K562 (cell line): ENCODE measurements at regions not wholly inside any gene's neighbourhood (a gene's known extent, or its start where the extent isn't known, plus 50 kb on each side); places are given as distances from the start of the nearest gene placed in this dataset.
"Not testable (repeated sequence)": the region's sequence is repeated elsewhere in the genome, so short reads cannot be mapped to it uniquely, and the experiment has no call there.

Experiments
- ATAC-seq: fragments of 200-7000 bp; cut with Tn5 transposase; 3 replicates; pipeline ENCODE4 v1.9.1; 2020; ENCODE audit warnings: moderate library complexity
- BruUV-seq: library from RNA; stranded (reverse); fragments of 400-500 nt; replicated peaks from 2 replicates; lab custom pipeline; 2021; lab: Mats Ljungman, UMichigan
- CTCF ChIA-PET: fragments of 300-600 bp; formaldehyde crosslinking; extraction: SDS; loops from one replicate; lab custom pipeline; 2021; ENCODE audit warnings: low intra/inter-chr PET ratio; lab: Yijun Ruan, JAX
- POLR2A ChIA-PET: fragments of 300-600, 350-650 bp; sonication (Branson Sonifier 250); formaldehyde crosslinking; extraction: SDS; loops from one replicate; lab custom pipeline; 2021; ENCODE audit warnings: antibody characterized with exemption, inconsistent platforms; lab: Yijun Ruan, JAX
- DNase-seq, 4 experiments: peaks; one replicate each; pipeline versions ENCODE4 v3.0.0 to v3.0.0-alpha.2; 2011 to 2018; ENCODE audit warnings: low spot score in 3 of 4, mixed read lengths in 3 of 4; ENCODE audit errors: extremely low read depth in 1 of 4
- FAIRE-seq: peaks from 2 replicates; lab custom pipeline; 2011; peaks lifted over from hg19 to GRCh38; lab: Jason Lieb, UNC
- H2AFZ ChIP-seq: 2 replicates; pipeline ENCODE4 v1.6.0; 2011; ENCODE audit warnings: low read depth, low read length, control low read depth, inconsistent platforms
- H3K27ac ChIP-seq: fragments of 200-600 bp; 3 replicates; pipeline ENCODE4 v1.8.0; 2011; ENCODE audit warnings: low read depth, mild to moderate bottlenecking, control low read depth, inconsistent platforms, low read length, moderate library complexity, mixed read lengths; ENCODE audit errors: extremely low read depth
- H3K27me3 ChIP-seq, 2 experiments: fragments of 300-600 bp in 1 of 2; 2 replicates in 1 of 2; 3 replicates in 1 of 2; pipeline versions ENCODE4 v1.6.0 to v1.8.0; 2011; ENCODE audit warnings: inconsistent platforms in 2 of 2, low read length in 2 of 2, mild to moderate bottlenecking in 1 of 2, mixed read lengths in 1 of 2, moderate library complexity in 1 of 2; ENCODE audit not compliant: control insufficient read depth in 2 of 2, insufficient read depth in 2 of 2
- H3K36me3 ChIP-seq: fragments of 300-600 bp; 3 replicates; pipeline ENCODE4 v1.8.0; 2011; ENCODE audit warnings: mild to moderate bottlenecking, low read length, inconsistent platforms; ENCODE audit not compliant: control insufficient read depth, insufficient read depth
- H3K4me1 ChIP-seq, 2 experiments: fragments of 200-600 bp in 1 of 2; replicated peaks in 1 of 2; 2 replicates in 1 of 2; 3 replicates in 1 of 2; pipeline versions ENCODE4 v1.5.1 to v1.8.0; 2011; ENCODE audit warnings: inconsistent platforms in 2 of 2, low read length in 2 of 2, mild to moderate bottlenecking in 1 of 2, mixed read lengths in 1 of 2, moderate library complexity in 1 of 2; ENCODE audit not compliant: control insufficient read depth in 2 of 2, insufficient read depth in 2 of 2
- H3K4me2 ChIP-seq: 2 replicates; pipeline ENCODE4 v1.6.1; 2011; ENCODE audit warnings: low read length, control low read depth, inconsistent platforms, mixed read lengths; ENCODE audit not compliant: insufficient read depth
- H3K4me3 ChIP-seq: fragments of 200-600 bp; sonication (generic), shearing (Covaris generic); 2 replicates; pipeline ENCODE4 v1.5.1; 2016; ENCODE audit warnings: control low read depth, inconsistent platforms
- H3K79me2 ChIP-seq: fragments of 200-600 bp; 3 replicates; pipeline ENCODE4 v1.8.0; 2011; ENCODE audit warnings: low read length, inconsistent platforms; ENCODE audit not compliant: control insufficient read depth, insufficient read depth
- H3K9ac ChIP-seq, 2 experiments: 2 replicates each; pipeline versions ENCODE4 v1.6.0 to v1.6.1; 2011; ENCODE audit warnings: low read depth in 2 of 2, low read length in 2 of 2, control low read depth in 1 of 2, inconsistent platforms in 1 of 2, mild to moderate bottlenecking in 1 of 2, mixed read lengths in 1 of 2; ENCODE audit not compliant: insufficient read depth in 1 of 2
- H3K9me1 ChIP-seq: one replicate; pipeline ENCODE4 v1.6.0; 2011; ENCODE audit warnings: inconsistent platforms, mild to moderate bottlenecking, low read length, moderate library complexity; ENCODE audit not compliant: control insufficient read depth, insufficient read depth
- H3K9me3 ChIP-seq: replicated peaks from 2 replicates; pipeline ENCODE4 v1.5.1; 2011; ENCODE audit warnings: low read depth, low read length, inconsistent platforms; ENCODE audit not compliant: control insufficient read depth, insufficient read depth
- H4K20me1 ChIP-seq: replicated peaks from 2 replicates; pipeline ENCODE4 v1.6.1; 2011; ENCODE audit warnings: low read length, inconsistent platforms, mixed read lengths; ENCODE audit not compliant: control insufficient read depth, insufficient read depth
- NFIC ChIP-seq: fragments of 450-650 bp; IDR thresholded peaks from 2 replicates; pipeline ENCODE4 v1.6.1; 2017; ENCODE audit warnings: mild to moderate bottlenecking, inconsistent platforms
- ZNF146 ChIP-seq: IDR thresholded peaks from one replicate; pipeline ENCODE4 v1.6.1; 2018; ENCODE audit warnings: missing compliant biosample characterization; ENCODE audit not compliant: unreplicated experiment
- WGBS: fragments of 100-300 bp; shearing (Covaris generic); methylation state at CpG from one replicate; pipeline ENCODE4 v1.1.6; 2016; ENCODE audit warnings: low coverage, mixed read lengths; ENCODE audit not compliant: insufficient coverage; ENCODE audit errors: missing lambda C conversion rate; 5-methylcytosine and 5-hydroxymethylcytosine counted together
- in situ Hi-C: fragments of 300-500 bp; cut with MboI; formaldehyde crosslinking; loops from 4 replicates; pipeline ENCODE4 v1.15.0; 2018; ENCODE audit warnings: inconsistent platforms, mixed read lengths
- intact Hi-C: fragments of 100-400 bp; cut with micrococcal nuclease; formaldehyde crosslinking; loops from 2 replicates; pipeline ENCODE4 v1.14.2; 2022

- intact Hi-C loops: not testable (repeated sequence)
- 0% methylated on average over 1 of the region's 1 CpG for WGBS
Observed at GRCh38 chr5:96495412-96495811, 62.4 kb upstream of the PCSK1 start.

GRCh38 chr5:96497027-96497426, 64.0 kb upstream of the PCSK1 start:
- H3K9ac ChIP-seq, H3K9me3 ChIP-seq, H3K27ac ChIP-seq, H3K79me2 ChIP-seq, in situ Hi-C loops, CTCF ChIA-PET, H3K4me1 ChIP-seq, POLR2A ChIA-PET, ATAC-seq, FAIRE-seq, H3K9me1 ChIP-seq: not testable (repeated sequence)
- 0% methylated on average over 1 of the region's 1 CpG for WGBS
- peak; percentile 55 for TF ChIP-seq NFIC
- TF ChIP-seq, all 486 proteins: peak for 1; not testable (repeated sequence) for 485
- intact Hi-C loops, H2AFZ ChIP-seq, BruUV-seq, H4K20me1 ChIP-seq, DNase-seq, H3K27me3 ChIP-seq, H3K4me2 ChIP-seq, H3K36me3 ChIP-seq, H3K4me3 ChIP-seq: not testable (repeated sequence)

More at GRCh38 chr5:96495412-96495811, 62.4 kb upstream of the PCSK1 start:
- peak; percentile 65 for TF ChIP-seq ZNF146
- TF ChIP-seq, all 486 proteins: peak for 1; not testable (repeated sequence) for 485
- BruUV-seq, H4K20me1 ChIP-seq, H3K9me3 ChIP-seq, H3K9me1 ChIP-seq, H3K9ac ChIP-seq, H3K4me1 ChIP-seq, DNase-seq, H3K27ac ChIP-seq, POLR2A ChIA-PET, H3K27me3 ChIP-seq, ATAC-seq, in situ Hi-C loops, H3K4me3 ChIP-seq, H2AFZ ChIP-seq, H3K79me2 ChIP-seq, H3K4me2 ChIP-seq, CTCF ChIA-PET, H3K36me3 ChIP-seq, FAIRE-seq: not testable (repeated sequence)
